KMS-11 (cell line): ENCODE measurements at regions not wholly inside any gene's neighbourhood (a gene's known extent, or its start where the extent isn't known, plus 50 kb on each side); places are given as distances from the start of the nearest gene placed in this dataset.

Experiments
- H2AFZ ChIP-seq: fragments of 200-600 bp; sonication (generic); 2 replicates; pipeline ENCODE4 v1.6.1; 2016; ENCODE audit warnings: antibody characterized with exemption, mixed run types, low read depth
- H3K27ac ChIP-seq: fragments of 200-600 bp; sonication (generic); 2 replicates; pipeline ENCODE4 v1.6.1; 2016; ENCODE audit warnings: mild to moderate bottlenecking, mixed run types
- H3K27me3 ChIP-seq: fragments of 200-600 bp; sonication (generic); 2 replicates; pipeline ENCODE4 v1.6.1; 2017; ENCODE audit warnings: mild to moderate bottlenecking, low read depth, mixed run types, moderate library complexity; ENCODE audit not compliant: insufficient read depth
- H3K36me3 ChIP-seq: fragments of 200-600 bp; sonication (generic); 2 replicates; pipeline ENCODE4 v1.6.1; 2017; ENCODE audit warnings: mild to moderate bottlenecking, mixed run types; ENCODE audit not compliant: insufficient read depth
- H3K4me1 ChIP-seq: fragments of 200-600 bp; sonication (generic); 2 replicates; pipeline ENCODE4 v1.6.1; 2016; ENCODE audit warnings: mild to moderate bottlenecking, low read depth, mixed run types; ENCODE audit not compliant: poor library complexity, severe bottlenecking
- H3K4me2 ChIP-seq: fragments of 200-600 bp; sonication (generic); 2 replicates; pipeline ENCODE4 v1.7.0; 2016; ENCODE audit warnings: mild to moderate bottlenecking, mixed run types
- H3K4me3 ChIP-seq: fragments of 200-600 bp; sonication (generic); IDR thresholded peaks from 2 replicates; pipeline ENCODE4 v1.6.1; 2017; ENCODE audit warnings: low read depth, low read length, mixed read lengths; ENCODE audit not compliant: insufficient read depth
- H3K79me2 ChIP-seq: fragments of 200-600 bp; sonication (generic); 2 replicates; pipeline ENCODE4 v1.6.1; 2016; ENCODE audit warnings: low read depth, mixed run types; ENCODE audit not compliant: insufficient read depth
- H3K9ac ChIP-seq: fragments of 200-600 bp; sonication (generic); 2 replicates; pipeline ENCODE4 v1.6.1; 2016; ENCODE audit warnings: mild to moderate bottlenecking, mixed run types
- H4K20me1 ChIP-seq: fragments of 200-600 bp; sonication (generic); 2 replicates; pipeline ENCODE4 v1.6.1; 2016; ENCODE audit warnings: mild to moderate bottlenecking, mixed run types; ENCODE audit not compliant: insufficient read depth
- TF ChIP-seq, protein P1 (sequence below): fragments of 200-600 bp; sonication (generic); conservative IDR thresholded peaks from 2 replicates; pipeline ENCODE4 v1.6.1; 2017; ENCODE audit warnings: low read depth, mild to moderate bottlenecking, antibody characterized with exemption, low read length, moderate library complexity, mixed read lengths

- Histone ChIP-seq H3K27ac (no peak overlapping the region), H3K36me3 (no peaks in the 10 kb centered on the region), H3K79me2 (no peaks in the 10 kb centered on the region), H3K4me3 (no peak overlapping the region), H3K27me3 (no peaks in the 10 kb centered on the region), H4K20me1 (no peaks in the 10 kb centered on the region), H3K4me2 (no peak overlapping the region), H2AFZ (no peak overlapping the region), H3K4me1 (no peaks in the 10 kb centered on the region), H3K9ac (no peak overlapping the region)
- TF ChIP-seq, protein P1, sequence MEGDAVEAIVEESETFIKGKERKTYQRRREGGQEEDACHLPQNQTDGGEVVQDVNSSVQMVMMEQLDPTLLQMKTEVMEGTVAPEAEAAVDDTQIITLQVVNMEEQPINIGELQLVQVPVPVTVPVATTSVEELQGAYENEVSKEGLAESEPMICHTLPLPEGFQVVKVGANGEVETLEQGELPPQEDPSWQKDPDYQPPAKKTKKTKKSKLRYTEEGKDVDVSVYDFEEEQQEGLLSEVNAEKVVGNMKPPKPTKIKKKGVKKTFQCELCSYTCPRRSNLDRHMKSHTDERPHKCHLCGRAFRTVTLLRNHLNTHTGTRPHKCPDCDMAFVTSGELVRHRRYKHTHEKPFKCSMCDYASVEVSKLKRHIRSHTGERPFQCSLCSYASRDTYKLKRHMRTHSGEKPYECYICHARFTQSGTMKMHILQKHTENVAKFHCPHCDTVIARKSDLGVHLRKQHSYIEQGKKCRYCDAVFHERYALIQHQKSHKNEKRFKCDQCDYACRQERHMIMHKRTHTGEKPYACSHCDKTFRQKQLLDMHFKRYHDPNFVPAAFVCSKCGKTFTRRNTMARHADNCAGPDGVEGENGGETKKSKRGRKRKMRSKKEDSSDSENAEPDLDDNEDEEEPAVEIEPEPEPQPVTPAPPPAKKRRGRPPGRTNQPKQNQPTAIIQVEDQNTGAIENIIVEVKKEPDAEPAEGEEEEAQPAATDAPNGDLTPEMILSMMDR, result no peak
These were observed 314.9 kb upstream of the FGF13 start for GRCh38 chrX:139026406-139026805.

DNA sequence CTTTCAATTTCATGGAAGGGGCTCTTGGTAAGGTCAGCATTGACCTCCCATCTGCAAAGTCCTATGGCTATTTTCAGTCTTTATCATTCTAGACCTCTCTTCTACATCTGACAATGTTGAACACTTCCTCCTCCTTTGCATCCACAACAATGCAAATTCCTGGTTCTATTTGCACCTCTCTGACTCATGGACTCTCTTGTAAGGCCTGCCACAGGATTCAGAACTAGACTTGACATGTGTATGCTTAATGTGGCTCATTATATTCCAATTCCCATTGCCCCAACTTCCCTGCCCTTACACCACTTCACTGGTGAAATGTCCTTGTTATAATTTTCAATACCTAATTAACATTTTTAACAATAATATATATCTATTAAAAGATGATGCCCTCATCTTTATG lies 314.3 kb upstream of the FGF13 start:
- H4K20me1 ChIP-seq, result no peaks in the 10 kb centered on the region
- no peak overlapping the region for H3K4me3 ChIP-seq
- H3K9ac ChIP-seq, result no peak overlapping the region
- no peak overlapping the region for H3K27ac ChIP-seq
- H3K4me2 ChIP-seq, result no peak overlapping the region
- no peak overlapping the region for H2AFZ ChIP-seq
- H3K4me1 ChIP-seq, result no peaks in the 10 kb centered on the region
- no peaks in the 10 kb centered on the region for H3K36me3 ChIP-seq
- TF ChIP-seq, protein P1, result no peak
- no peaks in the 10 kb centered on the region for H3K27me3 ChIP-seq
- no peaks in the 10 kb centered on the region for H3K79me2 ChIP-seq

- Histone ChIP-seq H3K36me3 (no peaks in the 10 kb centered on the region), H3K27me3 (no peaks in the 10 kb centered on the region), H3K4me3 (no peak overlapping the region), H4K20me1 (no peaks in the 10 kb centered on the region), H3K27ac (no peak overlapping the region), H3K4me2 (no peak overlapping the region), H3K9ac (no peak overlapping the region), H2AFZ (no peak overlapping the region), H3K79me2 (no peaks in the 10 kb centered on the region), H3K4me1 (no peaks in the 10 kb centered on the region)
- TF ChIP-seq, protein P1, result no peak
These were observed 312.0 kb upstream of the FGF13 start for GRCh38 chrX:139023531-139023930.

- Histone ChIP-seq H3K27me3 (no peaks in the 10 kb centered on the region), H3K79me2 (no peaks in the 10 kb centered on the region), H3K4me2 (no peak overlapping the region), H3K36me3 (no peaks in the 10 kb centered on the region), H4K20me1 (no peaks in the 10 kb centered on the region), H3K9ac (no peak overlapping the region), H3K4me1 (no peaks in the 10 kb centered on the region), H3K4me3 (no peak overlapping the region), H2AFZ (no peak overlapping the region), H3K27ac (no peak overlapping the region)
- TF ChIP-seq, protein P1, result no peak
These were observed 309.3 kb upstream of the FGF13 start for GRCh38 chrX:139020801-139021200.

DNA sequence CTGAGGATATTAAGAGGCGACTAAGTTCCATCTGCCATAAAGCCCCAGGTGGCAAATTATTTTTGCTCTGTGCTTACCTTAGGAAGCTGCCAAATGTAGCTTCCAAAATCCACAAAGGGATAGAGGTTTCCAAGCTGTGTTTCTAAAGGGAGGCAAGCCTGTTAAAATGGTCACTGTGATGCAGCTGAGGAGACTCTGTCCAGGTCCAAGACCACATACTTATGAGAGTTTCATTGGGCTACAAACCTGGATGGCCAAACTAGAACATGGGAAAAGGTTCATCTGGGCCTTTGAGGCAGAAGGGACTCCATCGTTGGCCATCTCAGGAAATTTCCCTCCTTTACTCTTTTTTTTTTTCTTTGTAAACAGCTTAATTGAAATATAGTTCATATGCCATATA lies 306.9 kb upstream of the FGF13 start:
- H3K27me3 ChIP-seq, result no peaks in the 10 kb centered on the region
- no peaks in the 10 kb centered on the region for H3K36me3 ChIP-seq
- no peak overlapping the region for H3K4me3 ChIP-seq
- H3K4me1 ChIP-seq, result no peaks in the 10 kb centered on the region
- no peak overlapping the region for H3K4me2 ChIP-seq
- H2AFZ ChIP-seq, result no peak overlapping the region
- H3K79me2 ChIP-seq, result no peaks in the 10 kb centered on the region
- TF ChIP-seq, protein P1, result no peak
- no peaks in the 10 kb centered on the region for H4K20me1 ChIP-seq
- no peak overlapping the region for H3K9ac ChIP-seq
- H3K27ac ChIP-seq, result no peak overlapping the region
